NCI-H2227 (cell line): ENCODE measurements at regions not wholly inside any gene's neighbourhood (a gene's known extent, or its start where the extent isn't known, plus 50 kb on each side); places are given as distances from the start of the nearest gene placed in this dataset.
A peak's percentile ranks its signal among the peaks of the same experiment; 100 is the strongest.

Source experiments
- DNase-seq: peaks from one replicate; lab custom pipeline; 2025; ENCODE audit not compliant: unreplicated experiment; lab: John Stamatoyannopoulos, UW

GRCh38 chr20:11790046-11790445 lies 127.6 kb upstream of the BTBD3 start:
- DNase-seq, result no peak

GRCh38 chr20:11791316-11791715 lies 126.4 kb upstream of the BTBD3 start:
- no peak for DNase-seq

- DNase-seq, result no peak
Observed at GRCh38 chr20:11791835-11792567, 125.7 kb upstream of the BTBD3 start.

GRCh38 chr20:11792568-11792953 lies 125.1 kb upstream of the BTBD3 start:
- DNase-seq, result no peak

- DNase-seq, result no peak
Observed at GRCh38 chr20:11794525-11794924, 123.2 kb upstream of the BTBD3 start.

GRCh38 chr20:11795071-11795615 lies 122.5 kb upstream of the BTBD3 start:
- no peak for DNase-seq

GRCh38 chr20:11796026-11796425 lies 121.7 kb upstream of the BTBD3 start:
- DNase-seq, result no peak

GRCh38 chr20:11797156-11797555 lies 120.5 kb upstream of the BTBD3 start:
- no peak for DNase-seq

GRCh38 chr20:11799281-11799684 lies 118.4 kb upstream of the BTBD3 start:
- no peak for DNase-seq

- DNase-seq, result no peak
Observed at GRCh38 chr20:11807054-11808048, 110.3 kb upstream of the BTBD3 start.

GRCh38 chr20:11808841-11809240 lies 108.9 kb upstream of the BTBD3 start:
- DNase-seq, result no peak

GRCh38 chr20:11810311-11811083 lies 107.2 kb upstream of the BTBD3 start:
- peak; percentile 53 for DNase-seq

GRCh38 chr20:11813106-11813890 lies 104.4 kb upstream of the BTBD3 start:
- DNase-seq, result no peak

GRCh38 chr20:11814267-11814666 lies 103.4 kb upstream of the BTBD3 start:
- no peak for DNase-seq

GRCh38 chr20:11820838-11821237 lies 96.9 kb upstream of the BTBD3 start:
- DNase-seq, result no peak

GRCh38 chr20:11822540-11822794 lies 95.2 kb upstream of the BTBD3 start:
- DNase-seq, result no peak

- DNase-seq, result no peak
Observed at GRCh38 chr20:11826334-11826733, 91.4 kb upstream of the BTBD3 start.

GRCh38 chr20:11832397-11832796 lies 85.3 kb upstream of the BTBD3 start:
- no peak for DNase-seq

- DNase-seq, result no peak
Observed at GRCh38 chr20:11832851-11833250, 84.8 kb upstream of the BTBD3 start.

GRCh38 chr20:11833825-11834224 lies 83.9 kb upstream of the BTBD3 start:
- DNase-seq, result no peak
